GM08714 (cell line): ENCODE measurements at regions not wholly inside any gene's neighbourhood (a gene's known extent, or its start where the extent isn't known, plus 50 kb on each side); places are given as distances from the start of the nearest gene placed in this dataset.

Source experiments
- H3K4me3 ChIP-seq: fragments of 200-500 bp; sonication (Bioruptor generic); 2 replicates; pipeline ENCODE4 v1.5.1; 2014; ENCODE audit warnings: mild to moderate bottlenecking, low read length, inconsistent platforms
- ZNF274 ChIP-seq: IDR thresholded peaks from 2 replicates; pipeline ENCODE4 v1.6.1; 2012; ENCODE audit warnings: mild to moderate bottlenecking, low read depth, low read length

DNA sequence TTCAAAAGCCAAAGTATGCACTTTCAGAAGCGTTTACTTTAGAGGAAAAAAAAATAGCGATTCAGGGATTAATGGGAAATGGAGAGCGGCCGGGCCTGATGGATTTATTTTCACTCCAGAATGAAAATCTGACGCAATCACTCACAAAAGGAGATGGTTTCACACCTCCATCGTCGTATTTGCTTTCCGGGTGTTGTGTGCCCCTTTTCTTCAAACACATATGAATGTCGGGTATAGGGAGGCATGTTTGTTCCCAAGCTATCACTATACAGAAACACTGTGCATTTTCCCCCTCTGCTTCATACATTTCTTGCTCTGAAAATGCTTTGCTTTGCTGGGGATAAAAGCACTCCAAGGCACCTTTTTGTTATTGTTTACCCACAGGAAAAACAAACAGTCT lies 562.2 kb upstream of the ZFHX3 start:
- no peak overlapping the region for H3K4me3 ChIP-seq
- TF ChIP-seq ZNF274 = no peak

DNA sequence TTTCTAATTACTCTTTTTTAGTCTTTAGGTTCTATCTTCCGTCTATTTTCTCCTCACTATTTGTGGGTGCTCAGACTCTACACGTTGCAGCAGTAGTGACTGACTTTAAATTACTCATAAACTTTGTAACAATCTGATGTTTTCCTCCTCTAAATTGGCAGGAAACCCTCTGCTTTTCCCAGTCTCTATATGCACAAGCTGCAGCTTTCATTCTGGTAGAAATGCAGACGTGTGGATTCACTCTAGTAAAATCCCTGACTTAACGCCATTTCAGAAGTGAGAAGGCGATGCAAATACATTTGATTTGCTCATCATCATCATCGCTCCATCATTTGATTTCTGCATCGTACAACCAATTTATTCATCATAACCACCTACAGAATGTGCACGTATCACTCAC lies 561.0 kb upstream of the ZFHX3 start:
- TF ChIP-seq ZNF274 = no peak
- no peak overlapping the region for H3K4me3 ChIP-seq

DNA sequence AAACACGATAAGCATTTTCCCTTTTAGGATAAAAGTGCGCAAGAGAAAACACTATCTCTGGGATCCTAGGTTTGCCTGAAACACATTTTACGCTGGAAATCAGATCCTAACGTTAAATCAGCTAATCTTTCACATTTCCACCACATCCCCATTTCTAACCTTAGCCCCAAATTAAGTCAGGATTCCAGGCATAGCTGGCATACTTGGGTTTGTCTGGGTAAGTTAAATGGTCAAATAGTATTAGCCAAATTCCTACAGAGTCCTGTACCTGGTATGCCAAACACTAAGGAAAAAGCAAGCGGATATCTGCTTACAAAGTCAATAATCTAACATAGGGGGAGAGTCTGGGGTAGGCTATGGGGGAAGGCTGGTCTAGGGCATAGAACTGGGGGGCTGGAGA lies 557.4 kb upstream of the ZFHX3 start:
- no peak for TF ChIP-seq ZNF274
- no peak overlapping the region for H3K4me3 ChIP-seq

DNA sequence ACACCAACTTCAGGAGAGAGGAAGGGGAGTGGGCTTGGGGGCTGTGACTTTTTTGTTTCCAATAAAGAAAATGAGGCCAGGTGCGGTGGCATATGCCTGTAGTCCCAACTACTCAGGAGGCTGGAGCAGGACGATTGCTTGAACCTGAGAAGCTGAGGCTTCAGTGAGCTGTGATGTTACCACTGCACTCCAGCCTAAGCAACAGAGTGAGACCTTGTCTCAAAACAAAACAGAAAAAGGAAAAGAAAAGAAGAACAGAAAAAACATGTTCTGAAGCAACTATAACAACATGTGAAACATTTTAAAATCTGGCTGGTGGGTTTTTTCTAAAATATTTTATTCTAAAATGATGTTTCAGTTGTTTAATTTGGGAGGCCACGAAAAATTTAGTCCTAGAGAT lies 554.0 kb upstream of the ZFHX3 start:
- TF ChIP-seq ZNF274 = no peak
- no peak overlapping the region for H3K4me3 ChIP-seq

- no peak for TF ChIP-seq ZNF274
- H3K4me3 ChIP-seq = no peak overlapping the region
Observed at GRCh38 chr16:73599870-73600269, 551.9 kb upstream of the ZFHX3 start.

GRCh38 chr16:73599351-73599750 lies 551.4 kb upstream of the ZFHX3 start:
- no peak for TF ChIP-seq ZNF274
- no peak overlapping the region for H3K4me3 ChIP-seq

GRCh38 chr16:73584157-73584556 lies 536.2 kb upstream of the ZFHX3 start:
- no peak overlapping the region for H3K4me3 ChIP-seq
- no peak for TF ChIP-seq ZNF274

DNA sequence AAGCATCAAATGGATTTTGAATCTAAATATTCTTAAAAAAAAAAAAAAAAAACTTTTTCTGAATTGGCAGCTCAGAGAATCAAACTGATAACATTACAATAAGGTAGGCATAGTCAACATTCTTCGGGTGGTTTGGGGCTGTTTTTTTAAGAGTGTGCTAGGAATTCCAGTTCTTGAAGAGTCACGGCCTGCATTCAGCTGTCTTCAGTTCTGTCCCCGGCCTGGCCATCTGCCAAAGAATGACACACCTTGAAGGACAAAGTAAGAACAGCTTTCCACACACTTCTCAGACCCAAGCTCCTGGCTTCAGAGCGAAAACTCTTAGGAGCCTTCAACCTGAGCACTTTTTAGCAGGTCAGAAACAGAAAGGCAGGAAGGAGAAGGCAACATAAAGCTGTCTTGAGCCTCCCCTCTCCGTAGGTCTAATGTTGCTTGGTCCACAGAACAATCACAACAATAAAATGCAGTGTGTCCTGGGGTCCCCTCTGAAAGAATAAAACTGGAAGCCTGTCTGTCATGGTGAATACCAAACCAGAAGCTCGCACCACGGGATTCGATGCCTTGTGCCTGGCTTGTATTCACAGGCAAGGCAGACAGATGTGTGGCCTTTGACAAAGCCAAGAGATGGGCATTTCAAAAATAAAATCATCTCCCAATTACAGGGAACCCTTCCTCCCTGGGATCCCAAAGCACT lies 524.4 kb upstream of the ZFHX3 start:
- H3K4me3 ChIP-seq = no peak overlapping the region
- TF ChIP-seq ZNF274 = no peak

- no peak for TF ChIP-seq ZNF274
- no peak overlapping the region for H3K4me3 ChIP-seq
Observed at GRCh38 chr16:73569266-73569980, 521.5 kb upstream of the ZFHX3 start.

- no peak for TF ChIP-seq ZNF274
- no peak overlapping the region for H3K4me3 ChIP-seq
Observed at GRCh38 chr16:73568769-73569168, 520.8 kb upstream of the ZFHX3 start.

DNA sequence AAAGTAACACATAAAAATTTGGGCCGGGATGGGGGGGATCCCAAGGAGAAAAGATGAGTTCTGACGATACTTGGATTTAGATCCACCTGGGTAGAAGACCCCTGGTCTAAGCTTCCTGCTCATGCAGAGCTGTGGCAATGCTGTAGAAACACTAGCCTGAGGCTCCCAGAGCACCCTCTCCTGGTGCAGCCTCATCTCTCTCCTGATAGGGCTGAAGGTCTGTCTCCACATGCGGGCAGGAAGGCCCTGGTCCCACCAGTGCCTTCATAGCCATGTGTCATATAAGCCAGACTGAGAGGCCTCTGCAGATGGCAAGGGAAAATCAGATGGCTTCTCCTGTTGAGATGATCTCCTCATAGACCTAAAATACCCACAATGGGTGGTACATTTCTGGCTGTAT lies 518.0 kb upstream of the ZFHX3 start:
- H3K4me3 ChIP-seq = no peak overlapping the region
- no peak for TF ChIP-seq ZNF274

- no peak for TF ChIP-seq ZNF274
- no peak overlapping the region for H3K4me3 ChIP-seq
Observed at GRCh38 chr16:73565263-73565662, 517.3 kb upstream of the ZFHX3 start.

GRCh38 chr16:73563709-73564108 lies 515.8 kb upstream of the ZFHX3 start:
- TF ChIP-seq ZNF274 = no peak
- H3K4me3 ChIP-seq = no peak overlapping the region

DNA sequence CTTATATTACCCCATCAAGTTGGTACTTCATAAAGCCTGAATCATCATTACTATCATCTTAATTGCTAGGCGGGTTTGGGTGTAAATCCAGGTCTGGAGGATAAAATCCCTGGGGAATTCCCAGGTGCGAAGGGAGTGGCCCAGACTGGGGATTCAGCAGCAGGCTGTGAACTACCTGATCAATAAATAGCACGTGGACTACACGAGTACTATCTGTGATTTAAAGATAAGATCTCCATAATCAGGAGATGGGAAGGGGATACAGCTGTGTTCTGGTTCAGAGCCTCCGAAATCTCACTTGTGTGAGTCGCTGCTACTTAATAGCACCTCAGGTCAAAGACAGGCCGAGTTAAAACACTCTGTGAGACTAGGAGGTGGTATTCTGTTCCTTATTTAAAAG lies 512.6 kb upstream of the ZFHX3 start:
- no peak for TF ChIP-seq ZNF274
- no peak overlapping the region for H3K4me3 ChIP-seq

GRCh38 chr16:73558219-73558618 lies 510.3 kb upstream of the ZFHX3 start:
- TF ChIP-seq ZNF274 = no peak
- no peak overlapping the region for H3K4me3 ChIP-seq
